ENCODE measurements at regions not wholly inside any gene's neighbourhood (a gene's known extent, or its start where the extent isn't known, plus 50 kb on each side); places are given as distances from the start of the nearest gene placed in this dataset.
"Not testable (repeated sequence)": the region's sequence is repeated elsewhere in the genome, so short reads cannot be mapped to it uniquely, and the experiment has no call there.

DNA sequence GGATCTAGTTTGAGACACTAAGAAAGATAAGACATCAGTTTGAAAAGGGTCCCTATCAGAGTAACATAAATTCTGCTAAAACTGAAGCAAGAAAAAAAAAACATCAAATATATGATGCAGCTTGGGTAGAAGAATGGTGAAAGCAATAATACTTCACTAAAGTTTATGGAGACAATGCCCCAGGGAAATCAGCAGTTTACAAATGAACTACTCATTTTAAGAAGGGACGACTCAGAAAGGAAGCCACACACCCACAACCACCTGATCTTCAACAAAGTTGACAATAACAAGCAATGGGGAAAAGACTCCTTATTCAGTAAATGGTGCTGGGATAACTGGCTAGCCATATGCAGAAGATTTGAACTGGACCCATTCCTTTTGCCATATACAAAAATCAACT is 143.5 kb downstream of the TPBG start:
- no peaks in the 10 kb centered on the region for H3K9me3 ChIP-seq (replicated peaks in 1 of 3)
- no peak overlapping the region for H3K4me3 ChIP-seq
- no peaks in the 10 kb centered on the region for H3K36me3 ChIP-seq (replicated peaks in 1 of 2)
- H3K27me3 ChIP-seq = no peaks in the 10 kb centered on the region
- 21 to 68% (median 44%) methylated on average over 1 of the region's 1 CpG for WGBS, 4 donors
- no peak for DNase-seq
- no peaks in the 10 kb centered on the region for H3K4me1 ChIP-seq (replicated peaks in 1 of 2)
- intact Hi-C loops (cut with DNase I) = no loop called here
- TF ChIP-seq CTCF (IDR thresholded peaks at IDR 0.05) (no peak), POLR2A (IDR thresholded peaks at IDR 0.05) (no peak)
- no peak overlapping the region for H3K27ac ChIP-seq

- WGBS, 4 donors = 66 to 72% (median 68%) methylated on average over 2 of the region's 2 CpGs
- Histone ChIP-seq H3K9me3 (replicated peaks in 1 of 3) (no peaks in the 10 kb centered on the region), H3K4me1 (replicated peaks in 1 of 2) (no peaks in the 10 kb centered on the region), H3K27ac (no peak overlapping the region), H3K4me3 (no peak overlapping the region), H3K27me3 (no peaks in the 10 kb centered on the region), H3K36me3 (replicated peaks in 1 of 2) (no peaks in the 10 kb centered on the region)
- DNase-seq = no peak
- TF ChIP-seq POLR2A (IDR thresholded peaks at IDR 0.05) = no peak
- no peak for TF ChIP-seq CTCF (IDR thresholded peaks at IDR 0.05)
- intact Hi-C loops (cut with DNase I) = no loop called here
These were observed 147.9 kb downstream of the TPBG start for GRCh38 chr6:82511546-82511945.

GRCh38 chr6:82517896-82518295 is 154.3 kb downstream of the TPBG start:
- H3K4me3 ChIP-seq; H3K36me3 ChIP-seq (replicated peaks in 1 of 2); H3K27me3 ChIP-seq; H3K4me1 ChIP-seq (replicated peaks in 1 of 2); H3K27ac ChIP-seq; intact Hi-C loops (cut with DNase I); H3K9me3 ChIP-seq (replicated peaks in 1 of 3); DNase-seq: not testable (repeated sequence)
- 76 to 83% (median 82%) methylated on average over 4 of the region's 4 CpGs for WGBS, 4 donors

DNA sequence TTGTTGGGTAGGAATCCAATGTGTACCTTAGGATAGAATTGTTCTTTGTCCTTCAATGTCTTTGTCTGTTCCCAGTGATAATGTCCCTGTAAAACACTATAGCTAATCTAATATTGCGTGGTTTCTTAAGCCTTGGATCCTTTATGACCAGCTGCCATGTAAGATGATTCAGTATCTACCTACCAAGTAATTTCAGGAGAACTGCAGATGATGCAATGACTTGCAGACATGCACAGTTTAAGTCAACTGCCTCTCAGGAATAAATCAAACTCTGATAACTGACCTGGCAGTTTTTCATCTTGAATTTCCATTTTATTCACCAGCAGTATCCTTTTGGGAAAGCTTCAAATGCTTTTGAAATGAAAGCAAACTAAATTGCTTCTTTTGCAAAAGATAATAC is 157.8 kb downstream of the TPBG start:
- Histone ChIP-seq H3K36me3 (replicated peaks in 1 of 2) (no peaks in the 10 kb centered on the region), H3K27ac (no peak overlapping the region), H3K9me3 (replicated peaks in 1 of 3) (no peaks in the 10 kb centered on the region), H3K27me3 (no peaks in the 10 kb centered on the region), H3K4me1 (replicated peaks in 1 of 2) (no peaks in the 10 kb centered on the region), H3K4me3 (no peak overlapping the region)
- DNase-seq = no peak
- intact Hi-C loops (cut with DNase I) = no loop called here
- TF ChIP-seq CTCF (IDR thresholded peaks at IDR 0.05) = no peak
- TF ChIP-seq POLR2A (IDR thresholded peaks at IDR 0.05) = no peak
- 64 to 79% (median 67%) methylated on average over 1 of the region's 1 CpG for WGBS, 4 donors

GRCh38 chr6:82521861-82522260 is 158.2 kb downstream of the TPBG start:
- no peak overlapping the region for H3K4me3 ChIP-seq
- 65 to 69% (median 67%) methylated on average over 2 of the region's 2 CpGs for WGBS, 4 donors
- H3K4me1 ChIP-seq (replicated peaks in 1 of 2) = no peaks in the 10 kb centered on the region
- H3K27me3 ChIP-seq = no peaks in the 10 kb centered on the region
- no peaks in the 10 kb centered on the region for H3K36me3 ChIP-seq (replicated peaks in 1 of 2)
- TF ChIP-seq CTCF (IDR thresholded peaks at IDR 0.05) (no peak), POLR2A (IDR thresholded peaks at IDR 0.05) (no peak)
- no peaks in the 10 kb centered on the region for H3K9me3 ChIP-seq (replicated peaks in 1 of 3)
- H3K27ac ChIP-seq = no peak overlapping the region
- no peak for DNase-seq
- intact Hi-C loops (cut with DNase I) = no loop called here
